ENCODE measurements at regions not wholly inside any gene's neighbourhood (a gene's known extent, or its start where the extent isn't known, plus 50 kb on each side); places are given as distances from the start of the nearest gene placed in this dataset.

GRCh38 chr12:41917181-41917580, 227.5 kb downstream of the GXYLT1 start:
- TF ChIP-seq ZBTB7A (IDR thresholded peaks at IDR 0.05; ENCODE audit: borderline replicate concordance, control insufficient read depth, low read depth, low read length) (no peak), REST (IDR thresholded peaks at IDR 0.05; ENCODE audit: borderline replicate concordance) (no peak), REST (CRISPR knock-in tag; IDR thresholded peaks at IDR 0.05; ENCODE audit: low read depth) (no peak), EZH2 (IDR thresholded peaks at IDR 0.05; ENCODE audit: borderline replicate concordance, low read depth, low read length) (no peak), SAFB2 (IDR thresholded peaks at IDR 0.05; ENCODE audit: borderline replicate concordance, low read depth, low read length, severe bottlenecking) (no peak)
- TF ChIP-seq, protein P1, sequence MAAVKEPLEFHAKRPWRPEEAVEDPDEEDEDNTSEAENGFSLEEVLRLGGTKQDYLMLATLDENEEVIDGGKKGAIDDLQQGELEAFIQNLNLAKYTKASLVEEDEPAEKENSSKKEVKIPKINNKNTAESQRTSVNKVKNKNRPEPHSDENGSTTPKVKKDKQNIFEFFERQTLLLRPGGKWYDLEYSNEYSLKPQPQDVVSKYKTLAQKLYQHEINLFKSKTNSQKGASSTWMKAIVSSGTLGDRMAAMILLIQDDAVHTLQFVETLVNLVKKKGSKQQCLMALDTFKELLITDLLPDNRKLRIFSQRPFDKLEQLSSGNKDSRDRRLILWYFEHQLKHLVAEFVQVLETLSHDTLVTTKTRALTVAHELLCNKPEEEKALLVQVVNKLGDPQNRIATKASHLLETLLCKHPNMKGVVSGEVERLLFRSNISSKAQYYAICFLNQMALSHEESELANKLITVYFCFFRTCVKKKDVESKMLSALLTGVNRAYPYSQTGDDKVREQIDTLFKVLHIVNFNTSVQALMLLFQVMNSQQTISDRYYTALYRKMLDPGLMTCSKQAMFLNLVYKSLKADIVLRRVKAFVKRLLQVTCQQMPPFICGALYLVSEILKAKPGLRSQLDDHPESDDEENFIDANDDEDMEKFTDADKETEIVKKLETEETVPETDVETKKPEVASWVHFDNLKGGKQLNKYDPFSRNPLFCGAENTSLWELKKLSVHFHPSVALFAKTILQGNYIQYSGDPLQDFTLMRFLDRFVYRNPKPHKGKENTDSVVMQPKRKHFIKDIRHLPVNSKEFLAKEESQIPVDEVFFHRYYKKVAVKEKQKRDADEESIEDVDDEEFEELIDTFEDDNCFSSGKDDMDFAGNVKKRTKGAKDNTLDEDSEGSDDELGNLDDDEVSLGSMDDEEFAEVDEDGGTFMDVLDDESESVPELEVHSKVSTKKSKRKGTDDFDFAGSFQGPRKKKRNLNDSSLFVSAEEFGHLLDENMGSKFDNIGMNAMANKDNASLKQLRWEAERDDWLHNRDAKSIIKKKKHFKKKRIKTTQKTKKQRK (IDR thresholded peaks at IDR 0.05; ENCODE audit: borderline replicate concordance, low read depth, low read length): no peak
- TF ChIP-seq, protein P2, sequence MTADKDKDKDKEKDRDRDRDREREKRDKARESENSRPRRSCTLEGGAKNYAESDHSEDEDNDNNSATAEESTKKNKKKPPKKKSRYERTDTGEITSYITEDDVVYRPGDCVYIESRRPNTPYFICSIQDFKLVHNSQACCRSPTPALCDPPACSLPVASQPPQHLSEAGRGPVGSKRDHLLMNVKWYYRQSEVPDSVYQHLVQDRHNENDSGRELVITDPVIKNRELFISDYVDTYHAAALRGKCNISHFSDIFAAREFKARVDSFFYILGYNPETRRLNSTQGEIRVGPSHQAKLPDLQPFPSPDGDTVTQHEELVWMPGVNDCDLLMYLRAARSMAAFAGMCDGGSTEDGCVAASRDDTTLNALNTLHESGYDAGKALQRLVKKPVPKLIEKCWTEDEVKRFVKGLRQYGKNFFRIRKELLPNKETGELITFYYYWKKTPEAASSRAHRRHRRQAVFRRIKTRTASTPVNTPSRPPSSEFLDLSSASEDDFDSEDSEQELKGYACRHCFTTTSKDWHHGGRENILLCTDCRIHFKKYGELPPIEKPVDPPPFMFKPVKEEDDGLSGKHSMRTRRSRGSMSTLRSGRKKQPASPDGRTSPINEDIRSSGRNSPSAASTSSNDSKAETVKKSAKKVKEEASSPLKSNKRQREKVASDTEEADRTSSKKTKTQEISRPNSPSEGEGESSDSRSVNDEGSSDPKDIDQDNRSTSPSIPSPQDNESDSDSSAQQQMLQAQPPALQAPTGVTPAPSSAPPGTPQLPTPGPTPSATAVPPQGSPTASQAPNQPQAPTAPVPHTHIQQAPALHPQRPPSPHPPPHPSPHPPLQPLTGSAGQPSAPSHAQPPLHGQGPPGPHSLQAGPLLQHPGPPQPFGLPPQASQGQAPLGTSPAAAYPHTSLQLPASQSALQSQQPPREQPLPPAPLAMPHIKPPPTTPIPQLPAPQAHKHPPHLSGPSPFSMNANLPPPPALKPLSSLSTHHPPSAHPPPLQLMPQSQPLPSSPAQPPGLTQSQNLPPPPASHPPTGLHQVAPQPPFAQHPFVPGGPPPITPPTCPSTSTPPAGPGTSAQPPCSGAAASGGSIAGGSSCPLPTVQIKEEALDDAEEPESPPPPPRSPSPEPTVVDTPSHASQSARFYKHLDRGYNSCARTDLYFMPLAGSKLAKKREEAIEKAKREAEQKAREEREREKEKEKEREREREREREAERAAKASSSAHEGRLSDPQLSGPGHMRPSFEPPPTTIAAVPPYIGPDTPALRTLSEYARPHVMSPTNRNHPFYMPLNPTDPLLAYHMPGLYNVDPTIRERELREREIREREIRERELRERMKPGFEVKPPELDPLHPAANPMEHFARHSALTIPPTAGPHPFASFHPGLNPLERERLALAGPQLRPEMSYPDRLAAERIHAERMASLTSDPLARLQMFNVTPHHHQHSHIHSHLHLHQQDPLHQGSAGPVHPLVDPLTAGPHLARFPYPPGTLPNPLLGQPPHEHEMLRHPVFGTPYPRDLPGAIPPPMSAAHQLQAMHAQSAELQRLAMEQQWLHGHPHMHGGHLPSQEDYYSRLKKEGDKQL (CRISPR knock-in tag; IDR thresholded peaks at IDR 0.05; ENCODE audit: borderline replicate concordance): no peak
- TF ChIP-seq, protein P3, sequence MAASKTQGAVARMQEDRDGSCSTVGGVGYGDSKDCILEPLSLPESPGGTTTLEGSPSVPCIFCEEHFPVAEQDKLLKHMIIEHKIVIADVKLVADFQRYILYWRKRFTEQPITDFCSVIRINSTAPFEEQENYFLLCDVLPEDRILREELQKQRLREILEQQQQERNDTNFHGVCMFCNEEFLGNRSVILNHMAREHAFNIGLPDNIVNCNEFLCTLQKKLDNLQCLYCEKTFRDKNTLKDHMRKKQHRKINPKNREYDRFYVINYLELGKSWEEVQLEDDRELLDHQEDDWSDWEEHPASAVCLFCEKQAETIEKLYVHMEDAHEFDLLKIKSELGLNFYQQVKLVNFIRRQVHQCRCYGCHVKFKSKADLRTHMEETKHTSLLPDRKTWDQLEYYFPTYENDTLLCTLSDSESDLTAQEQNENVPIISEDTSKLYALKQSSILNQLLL (CRISPR knock-in tag; IDR thresholded peaks at IDR 0.05; ENCODE audit: borderline replicate concordance): no peak

Measured in K562 (cell line).